ENCODE measurements at regions not wholly inside any gene's neighbourhood (a gene's known extent, or its start where the extent isn't known, plus 50 kb on each side); places are given as distances from the start of the nearest gene placed in this dataset.

DNA sequence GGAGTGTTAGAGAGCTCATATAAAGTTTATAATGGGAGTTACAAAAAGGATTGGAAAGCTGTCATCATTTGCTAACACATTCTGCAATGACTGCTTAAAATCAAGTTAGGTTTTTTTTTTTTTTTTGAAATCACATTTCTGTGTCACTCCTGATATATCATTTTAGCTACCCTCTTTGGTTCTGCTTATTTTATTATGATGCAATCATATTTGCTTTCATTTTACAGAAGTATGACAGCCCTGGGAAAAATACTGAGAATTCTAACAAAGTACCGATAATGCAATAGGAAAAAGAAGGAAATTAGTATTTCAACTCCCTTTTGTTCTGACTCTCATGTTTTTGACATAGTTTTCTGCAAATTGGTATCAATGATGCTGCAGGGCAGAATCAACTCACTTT, 71.6 kb upstream of the MDGA2 start:
- Mint-ChIP-seq H3K4me1 (no peaks in the 10 kb centered on the region), H3K9me3 (no peaks in the 10 kb centered on the region), H3K27ac (no peak overlapping the region), H3K36me3 (ENCODE audit: low read depth) (no peaks in the 10 kb centered on the region), H3K4me3 (no peak overlapping the region), H3K27me3 (no peaks in the 10 kb centered on the region)
- ATAC-seq (replicated peaks): no peak

DNA sequence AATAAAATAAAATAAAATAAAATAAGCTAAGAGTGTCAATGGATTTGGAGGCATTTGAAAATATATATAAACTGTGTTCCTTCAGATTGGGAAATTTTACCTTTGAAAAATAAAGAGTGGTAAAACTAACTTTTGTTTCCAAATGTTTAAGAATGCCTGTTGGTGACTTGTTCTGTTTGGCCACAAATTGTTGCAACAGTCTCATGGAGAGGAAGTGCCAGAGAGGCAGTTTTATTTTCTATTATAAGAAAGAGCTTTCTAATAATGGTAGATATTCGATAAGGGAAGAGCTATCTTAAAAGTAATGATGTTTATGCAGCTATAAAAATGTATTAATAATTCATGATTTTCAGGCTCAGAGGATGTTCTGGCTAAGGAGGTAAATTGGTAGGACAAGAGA, 68.8 kb upstream of the MDGA2 start:
- Mint-ChIP-seq H3K27me3 (no peaks in the 10 kb centered on the region), H3K4me3 (no peak overlapping the region)

DNA sequence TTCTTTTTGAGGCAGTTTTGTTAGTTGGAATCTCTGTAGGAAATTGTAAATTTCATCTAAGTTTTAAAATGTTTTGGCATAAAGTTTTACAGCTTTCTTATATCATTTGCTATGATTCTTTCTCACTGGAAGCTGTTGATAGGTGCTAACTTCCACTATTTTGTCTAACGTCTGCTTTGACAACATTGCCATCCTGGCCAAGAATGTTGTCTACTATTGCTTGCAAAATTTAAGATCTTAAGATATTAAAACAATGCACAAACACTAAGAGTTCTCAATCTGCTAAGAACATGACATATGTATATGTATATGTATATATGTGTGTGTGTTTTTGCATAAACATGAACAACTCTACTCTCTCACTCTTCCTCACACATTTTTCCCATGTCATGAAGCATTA, 64.1 kb upstream of the MDGA2 start:
- no peak overlapping the region for H3K4me3 Mint-ChIP-seq
- H3K9me3 Mint-ChIP-seq: no peaks in the 10 kb centered on the region
- H3K27me3 Mint-ChIP-seq: no peaks in the 10 kb centered on the region
- H3K36me3 Mint-ChIP-seq (ENCODE audit: low read depth): no peaks in the 10 kb centered on the region
- no peaks in the 10 kb centered on the region for H3K4me1 Mint-ChIP-seq
- no peak overlapping the region for H3K27ac Mint-ChIP-seq
- ATAC-seq (replicated peaks): no peak

More for the DNA sequence above, 68.8 kb upstream of the MDGA2 start:
- ATAC-seq (replicated peaks): no peak
- H3K27ac Mint-ChIP-seq: no peak overlapping the region
- no peaks in the 10 kb centered on the region for H3K9me3 Mint-ChIP-seq
- no peaks in the 10 kb centered on the region for H3K4me1 Mint-ChIP-seq
- no peaks in the 10 kb centered on the region for H3K36me3 Mint-ChIP-seq (ENCODE audit: low read depth)

DNA sequence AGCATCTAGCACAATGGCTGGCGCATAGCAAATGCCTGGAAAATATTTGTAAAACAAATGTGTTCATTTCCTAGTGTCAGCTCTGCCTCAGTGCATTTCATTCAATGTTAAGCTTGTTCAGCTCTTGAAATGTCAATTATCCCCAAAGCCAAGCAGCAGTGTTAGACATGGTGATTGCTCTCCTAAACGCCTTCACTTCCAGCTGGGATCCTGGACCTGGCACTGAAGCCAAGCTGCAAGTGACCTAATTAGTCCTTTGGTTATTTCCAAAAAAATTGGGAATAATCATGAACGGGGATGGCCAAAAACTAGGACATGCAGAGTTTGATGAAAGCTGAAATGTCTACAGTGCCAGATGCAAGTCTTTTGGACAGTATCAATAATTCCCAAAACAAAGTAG, 54.9 kb upstream of the MDGA2 start:
- Mint-ChIP-seq H3K27me3 (no peaks in the 10 kb centered on the region), H3K4me3 (no peak overlapping the region), H3K27ac (no peak overlapping the region), H3K9me3 (peaks cover 15% of the 10 kb centered on the region), H3K36me3 (ENCODE audit: low read depth) (no peaks in the 10 kb centered on the region), H3K4me1 (no peaks in the 10 kb centered on the region)
- ATAC-seq (replicated peaks): no peak

Measured in activated T-helper 17 cell treated with anti-CD3 and anti-CD28 coated beads, Interleukin-2, amount 50 U/mL, for 72 hours (primary cell).